B cell (primary cell): ENCODE measurements at regions not wholly inside any gene's neighbourhood (a gene's known extent, or its start where the extent isn't known, plus 50 kb on each side); places are given as distances from the start of the nearest gene placed in this dataset.

Experiments used
- EZH2 ChIP-seq: IDR thresholded peaks from 2 replicates; pipeline ENCODE4 v1.6.1; 2012; ENCODE audit warnings: borderline replicate concordance, low read depth, mild to moderate bottlenecking, moderate library complexity, low read length; ENCODE audit not compliant: insufficient read depth, poor library complexity, severe bottlenecking
- TF ChIP-seq, protein P1 (sequence below): fragments of 200-600 bp; IDR thresholded peaks from one replicate; pipeline ENCODE4 v1.8.0; 2022; ENCODE audit warnings: antibody characterized with exemption, mild to moderate bottlenecking

DNA sequence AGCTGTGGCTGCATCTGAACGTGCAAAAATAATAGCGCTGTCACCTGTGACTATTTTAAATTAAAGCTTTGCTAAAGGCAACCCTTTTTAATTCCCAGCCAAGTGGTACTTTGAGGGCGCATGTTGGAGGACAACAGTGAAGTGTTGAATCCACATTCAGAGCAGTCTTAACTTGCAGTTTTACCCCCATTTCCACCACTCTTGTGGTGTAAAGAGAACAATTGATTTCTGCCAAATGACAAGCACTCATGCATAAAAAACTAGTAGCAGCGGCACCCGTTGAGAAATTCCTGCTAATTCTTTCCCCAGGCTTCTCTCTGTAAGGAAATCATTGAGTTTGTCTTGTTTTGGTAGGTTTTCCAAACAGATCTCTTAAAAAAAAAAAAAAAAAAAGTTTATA, 1033.3 kb downstream of the EFNB2 start:
- TF ChIP-seq EZH2 = no peak
- TF ChIP-seq, protein P1, sequence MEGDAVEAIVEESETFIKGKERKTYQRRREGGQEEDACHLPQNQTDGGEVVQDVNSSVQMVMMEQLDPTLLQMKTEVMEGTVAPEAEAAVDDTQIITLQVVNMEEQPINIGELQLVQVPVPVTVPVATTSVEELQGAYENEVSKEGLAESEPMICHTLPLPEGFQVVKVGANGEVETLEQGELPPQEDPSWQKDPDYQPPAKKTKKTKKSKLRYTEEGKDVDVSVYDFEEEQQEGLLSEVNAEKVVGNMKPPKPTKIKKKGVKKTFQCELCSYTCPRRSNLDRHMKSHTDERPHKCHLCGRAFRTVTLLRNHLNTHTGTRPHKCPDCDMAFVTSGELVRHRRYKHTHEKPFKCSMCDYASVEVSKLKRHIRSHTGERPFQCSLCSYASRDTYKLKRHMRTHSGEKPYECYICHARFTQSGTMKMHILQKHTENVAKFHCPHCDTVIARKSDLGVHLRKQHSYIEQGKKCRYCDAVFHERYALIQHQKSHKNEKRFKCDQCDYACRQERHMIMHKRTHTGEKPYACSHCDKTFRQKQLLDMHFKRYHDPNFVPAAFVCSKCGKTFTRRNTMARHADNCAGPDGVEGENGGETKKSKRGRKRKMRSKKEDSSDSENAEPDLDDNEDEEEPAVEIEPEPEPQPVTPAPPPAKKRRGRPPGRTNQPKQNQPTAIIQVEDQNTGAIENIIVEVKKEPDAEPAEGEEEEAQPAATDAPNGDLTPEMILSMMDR = no peak
